ENCODE measurements at regions not wholly inside any gene's neighbourhood (a gene's known extent, or its start where the extent isn't known, plus 50 kb on each side); places are given as distances from the start of the nearest gene placed in this dataset.

GRCh38 chr18:1393929-1394328 is 489.3 kb downstream of the ADCYAP1 start:
- TF ChIP-seq ESRRG (CRISPR knock-in tag; IDR thresholded peaks at IDR 0.05) (no peak), PATZ1 (CRISPR knock-in tag; IDR thresholded peaks at IDR 0.05; ENCODE audit: borderline replicate concordance) (no peak), RARB (CRISPR knock-in tag; IDR thresholded peaks at IDR 0.05) (no peak), ZNF70 (CRISPR knock-in tag; IDR thresholded peaks at IDR 0.05) (no peak), TCF4 (CRISPR knock-in tag; IDR thresholded peaks at IDR 0.05; ENCODE audit: borderline replicate concordance) (no peak), TOX (CRISPR knock-in tag; IDR thresholded peaks at IDR 0.05; ENCODE audit: borderline replicate concordance) (no peak)

All from SK-N-SH treated with all-trans-retinoic acid at 6 μM for 48 hours (cell line).